ENCODE measurements at regions not wholly inside any gene's neighbourhood (a gene's known extent, or its start where the extent isn't known, plus 50 kb on each side); places are given as distances from the start of the nearest gene placed in this dataset.

DNA sequence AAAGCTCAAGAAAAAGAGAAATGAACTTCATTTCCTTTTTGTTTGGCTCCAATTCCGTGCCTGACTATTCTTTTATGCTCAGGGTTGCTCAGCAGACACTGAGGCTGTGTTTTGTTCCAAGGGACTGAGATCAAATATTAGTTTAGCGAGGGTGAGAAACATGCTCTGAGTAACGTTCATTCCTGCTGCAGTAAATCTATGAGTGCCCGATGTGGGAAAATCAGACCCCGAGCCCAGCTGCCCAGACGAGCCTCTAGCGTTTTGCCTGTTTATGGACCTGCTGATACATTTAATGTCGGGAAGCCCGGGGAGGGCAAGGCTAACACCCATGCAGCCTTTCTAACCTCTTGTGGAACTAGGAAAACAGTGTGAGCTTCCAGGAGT is 119.2 kb downstream of the VAPA start:
- DNase-seq, result no peak

- peak; percentile 29 for DNase-seq
These were observed 121.6 kb downstream of the VAPA start for GRCh38 chr18:10035281-10035991.

DNA sequence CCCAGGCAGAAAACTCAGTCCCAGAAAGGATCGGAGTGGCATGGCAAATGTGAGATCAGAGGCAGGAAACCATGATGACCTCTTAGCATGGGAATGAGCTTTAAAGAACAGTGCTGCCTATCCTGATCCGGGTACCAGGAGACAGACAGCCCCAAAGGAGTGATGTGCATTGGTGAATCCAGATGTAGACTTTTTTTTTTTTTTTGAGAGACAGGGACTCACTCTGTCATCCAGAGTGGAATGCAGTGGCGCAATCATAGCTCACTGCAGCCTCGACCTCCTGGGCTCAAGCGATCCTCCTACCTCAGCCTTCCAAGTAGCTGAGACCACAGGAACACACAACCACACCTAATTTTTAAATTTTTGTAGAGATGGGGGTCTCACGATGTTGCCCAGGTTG is 122.7 kb downstream of the VAPA start:
- DNase-seq, result no peak

- no peak for DNase-seq
These were observed 123.4 kb downstream of the VAPA start for GRCh38 chr18:10037181-10037580.

GRCh38 chr18:10038268-10038667 is 124.5 kb downstream of the VAPA start:
- no peak for DNase-seq

- DNase-seq, result no peak
These were observed 126.6 kb downstream of the VAPA start for GRCh38 chr18:10040287-10041011.

GRCh38 chr18:10041180-10041579 is 127.4 kb downstream of the VAPA start:
- no peak for DNase-seq

GRCh38 chr18:10042492-10042891 is 128.7 kb downstream of the VAPA start:
- no peak for DNase-seq

GRCh38 chr18:10044054-10044453 is 130.2 kb downstream of the VAPA start:
- no peak for DNase-seq

GRCh38 chr18:10045296-10045891 is 131.6 kb downstream of the VAPA start:
- DNase-seq, result no peak

DNA sequence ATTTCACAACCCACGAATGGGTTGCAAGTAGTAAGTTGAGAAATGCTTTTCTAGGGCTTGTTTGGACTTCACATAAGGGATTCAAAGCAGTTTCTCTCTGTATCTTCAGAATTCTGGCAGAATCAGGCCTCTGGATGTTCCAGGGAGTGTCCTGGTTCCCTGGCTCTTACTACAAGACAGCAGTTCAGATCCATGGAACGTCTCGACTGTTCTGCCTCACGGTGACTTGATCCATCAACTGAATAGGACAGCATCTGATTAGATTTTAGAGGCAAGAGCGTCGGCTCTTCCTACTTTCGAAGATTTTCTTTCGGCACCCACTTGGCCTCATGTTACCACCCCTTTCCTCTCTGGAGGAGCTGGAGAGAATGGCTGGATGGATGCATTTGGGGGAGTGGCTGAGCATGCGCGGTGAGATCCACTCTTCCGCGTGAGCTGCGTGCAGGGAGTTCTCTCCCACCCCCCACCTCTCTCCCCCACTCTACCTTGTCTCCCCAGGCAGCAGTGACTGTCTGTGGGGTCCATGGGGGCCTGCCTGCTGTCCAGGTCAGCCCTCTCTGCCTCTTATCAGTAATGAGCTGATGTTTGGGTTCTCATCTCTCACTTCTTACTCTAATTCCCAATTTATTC is 132.5 kb downstream of the VAPA start:
- DNase-seq, result no peak

GRCh38 chr18:10047237-10047636 is 133.4 kb downstream of the VAPA start:
- DNase-seq, result no peak

- DNase-seq, result no peak
These were observed 135.9 kb downstream of the VAPA start for GRCh38 chr18:10049747-10050146.

- DNase-seq, result no peak
These were observed 137.1 kb downstream of the VAPA start for GRCh38 chr18:10050956-10051355.

DNA sequence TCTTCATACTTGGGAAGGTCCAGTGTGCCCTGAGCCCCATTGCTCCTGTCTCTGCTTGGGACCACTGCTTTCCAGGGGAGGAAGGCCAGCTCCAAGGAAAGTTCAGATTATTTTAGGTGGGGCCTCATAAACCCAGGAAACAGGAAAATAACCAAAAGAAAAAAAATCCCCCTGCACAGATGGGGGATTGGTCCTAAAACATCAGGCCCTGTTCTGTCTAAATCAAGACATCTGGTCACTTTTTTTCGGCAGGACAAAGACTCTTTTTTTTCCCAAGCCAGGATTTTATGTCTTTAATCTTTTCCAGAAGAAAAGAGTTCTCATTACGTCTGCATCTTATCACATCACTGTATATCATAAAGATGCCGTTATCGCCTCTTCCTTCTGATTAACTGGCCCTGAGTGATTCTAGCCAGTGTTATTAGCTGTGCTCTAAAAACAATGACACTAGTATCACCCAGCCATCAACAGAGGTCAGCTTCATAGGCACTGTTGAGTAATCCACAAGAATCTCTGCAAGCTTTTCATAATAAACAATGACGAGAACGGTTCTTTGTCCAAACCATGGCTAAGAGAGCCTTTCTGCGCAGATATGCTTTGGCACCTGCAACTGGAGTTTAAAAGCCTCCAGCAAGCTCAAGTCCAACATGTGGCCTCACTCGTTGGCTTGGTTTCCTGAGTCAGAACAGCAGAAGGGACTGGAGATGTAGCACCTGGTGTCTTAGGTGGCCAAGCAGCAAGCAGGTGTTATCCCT is 138.2 kb downstream of the VAPA start:
- DNase-seq, result peak; percentile 83

GRCh38 chr18:10052871-10053270 is 139.1 kb downstream of the VAPA start:
- no peak for DNase-seq

DNA sequence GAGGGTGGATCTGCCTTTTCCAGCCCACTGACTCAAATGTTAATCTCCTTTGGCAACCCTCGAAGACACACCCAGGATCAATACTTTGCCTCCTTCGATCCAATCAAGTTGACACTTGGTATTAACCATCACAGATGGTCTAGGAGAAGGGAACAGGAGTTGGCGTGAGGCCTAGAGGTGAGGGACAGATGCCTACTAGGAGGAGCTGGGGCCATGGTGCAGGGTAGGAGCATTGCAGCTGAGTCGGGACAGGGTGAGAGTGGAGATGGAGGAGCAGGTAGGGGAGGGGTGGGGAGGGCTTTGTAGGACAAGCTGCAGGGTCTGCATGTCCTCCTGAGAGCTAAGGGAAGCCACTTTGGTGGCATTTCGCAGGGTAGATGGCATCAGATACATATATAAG is 140.0 kb downstream of the VAPA start:
- DNase-seq, result no peak

GRCh38 chr18:10054366-10054765 is 140.6 kb downstream of the VAPA start:
- no peak for DNase-seq

DNA sequence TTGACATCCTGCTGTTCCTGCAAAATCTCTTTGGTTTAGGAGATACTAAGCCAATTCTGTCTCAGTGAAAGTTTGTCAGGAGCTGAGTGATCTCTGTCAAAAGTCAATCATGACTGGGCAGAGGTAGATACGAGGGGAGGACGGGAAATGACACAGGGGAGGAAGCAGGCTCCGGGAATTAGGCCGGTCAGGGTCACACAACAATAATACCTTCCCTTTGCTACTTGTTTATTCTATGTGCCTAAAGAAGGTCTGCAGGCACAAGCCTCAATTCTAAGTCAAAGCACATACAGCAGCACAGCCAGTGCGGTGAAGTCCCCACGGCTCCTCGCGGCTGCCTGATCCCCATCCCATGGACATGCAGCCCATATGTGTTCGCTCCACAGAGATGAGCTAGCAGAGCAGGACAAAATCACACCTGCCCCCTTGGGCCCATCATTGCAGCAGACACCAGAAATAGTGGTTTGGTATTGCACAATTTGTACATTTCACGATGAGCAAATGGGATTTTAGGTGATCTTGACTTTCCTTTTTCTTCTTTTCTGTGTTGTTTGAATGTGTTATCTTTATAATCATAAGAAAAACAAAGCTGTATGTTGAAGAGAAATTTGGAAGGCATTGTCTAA is 141.4 kb downstream of the VAPA start:
- DNase-seq, result no peak

DNA sequence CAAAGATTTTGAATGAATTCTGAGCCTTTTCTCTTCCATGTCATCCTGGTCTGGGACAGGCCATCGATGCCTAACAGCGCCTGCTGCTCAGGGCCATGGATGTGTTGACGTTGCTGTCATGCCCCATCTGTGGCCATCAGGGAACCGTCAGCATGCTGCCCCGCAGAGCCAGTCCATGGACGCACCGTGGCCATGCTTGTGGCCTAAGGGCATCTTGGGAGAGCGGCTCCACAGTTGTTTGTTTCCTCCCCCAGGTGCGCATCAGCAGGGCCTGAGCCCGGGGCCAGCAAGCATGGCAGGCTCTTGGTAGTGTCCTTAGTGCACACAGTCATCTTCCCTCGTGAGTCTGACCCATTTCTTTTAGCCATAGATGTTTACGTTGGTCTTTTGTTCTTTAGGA is 142.7 kb downstream of the VAPA start:
- no peak for DNase-seq

DNA sequence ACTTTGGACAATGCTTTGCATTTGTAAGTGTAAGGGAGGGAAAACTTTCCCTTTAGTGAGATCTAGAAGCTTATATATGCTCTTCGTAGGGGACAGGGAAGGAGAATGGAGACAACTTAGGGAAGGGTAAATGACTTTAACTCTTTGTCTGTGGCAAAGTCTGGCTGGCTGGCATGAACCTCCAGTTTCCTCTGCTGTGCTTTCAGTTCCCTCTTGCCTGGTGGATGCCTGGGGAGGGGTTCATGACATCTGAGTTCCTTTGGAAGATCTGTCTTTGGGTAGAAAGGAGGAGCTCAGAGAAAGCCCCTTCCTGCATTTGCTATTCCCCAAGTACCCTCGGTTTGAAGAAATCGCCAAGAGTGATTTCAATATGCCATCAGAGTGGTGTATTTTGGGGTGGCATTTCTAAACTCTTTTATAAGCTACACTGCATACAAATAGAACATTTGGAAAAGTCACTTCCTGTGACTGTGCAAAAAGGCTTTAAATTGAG is 143.6 kb downstream of the VAPA start:
- no peak for DNase-seq

Measured in skin of body (tissue), 1 donor.